ENCODE measurements at regions not wholly inside any gene's neighbourhood (a gene's known extent, or its start where the extent isn't known, plus 50 kb on each side); places are given as distances from the start of the nearest gene placed in this dataset.

GRCh38 chr14:96617635-96618034 lies 115.5 kb downstream of the PAPOLA start:
- no peak for DNase-seq

GRCh38 chr14:96622926-96623325 lies 120.7 kb downstream of the PAPOLA start:
- DNase-seq, result no peak

DNA sequence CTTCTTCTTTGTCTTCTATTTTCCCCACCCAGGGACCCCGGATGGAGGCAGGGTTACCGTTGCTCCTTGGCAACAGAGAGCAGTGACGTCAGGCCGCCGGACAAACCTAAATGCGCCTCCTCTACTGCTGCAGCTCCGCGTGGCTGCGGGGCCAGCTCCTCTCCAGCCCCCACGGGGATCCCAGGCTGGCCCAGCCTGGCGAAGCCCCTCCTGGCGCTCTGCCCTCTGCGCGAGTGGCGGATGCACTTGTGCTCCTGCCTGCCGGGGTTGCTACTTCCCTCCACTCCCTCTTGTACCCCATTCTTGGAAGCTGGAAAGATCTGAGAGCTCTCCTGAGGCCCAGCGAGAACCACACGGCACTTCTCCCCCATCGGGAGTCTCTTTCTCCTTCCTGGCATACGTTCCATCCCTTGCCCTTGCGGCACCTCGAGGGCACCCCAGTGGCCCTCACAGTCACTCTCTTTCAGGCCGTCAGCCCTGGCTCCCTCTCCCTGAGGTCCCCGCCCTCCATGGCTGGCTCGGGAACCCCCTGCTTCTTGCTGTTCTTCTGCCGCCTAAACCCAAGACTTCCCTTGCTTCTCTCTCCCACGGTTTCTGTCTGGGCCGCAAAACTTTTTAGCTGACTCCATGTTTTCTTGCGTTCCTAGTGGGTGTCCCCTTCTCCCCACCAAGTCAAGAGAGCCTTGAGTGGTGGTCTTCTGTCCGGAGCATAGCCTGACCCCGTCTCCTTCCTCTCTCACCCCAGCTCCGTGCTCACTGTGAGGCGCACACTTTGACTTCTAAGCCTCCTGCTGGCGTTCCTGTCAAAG lies 121.7 kb downstream of the PAPOLA start:
- DNase-seq, result no peak

DNA sequence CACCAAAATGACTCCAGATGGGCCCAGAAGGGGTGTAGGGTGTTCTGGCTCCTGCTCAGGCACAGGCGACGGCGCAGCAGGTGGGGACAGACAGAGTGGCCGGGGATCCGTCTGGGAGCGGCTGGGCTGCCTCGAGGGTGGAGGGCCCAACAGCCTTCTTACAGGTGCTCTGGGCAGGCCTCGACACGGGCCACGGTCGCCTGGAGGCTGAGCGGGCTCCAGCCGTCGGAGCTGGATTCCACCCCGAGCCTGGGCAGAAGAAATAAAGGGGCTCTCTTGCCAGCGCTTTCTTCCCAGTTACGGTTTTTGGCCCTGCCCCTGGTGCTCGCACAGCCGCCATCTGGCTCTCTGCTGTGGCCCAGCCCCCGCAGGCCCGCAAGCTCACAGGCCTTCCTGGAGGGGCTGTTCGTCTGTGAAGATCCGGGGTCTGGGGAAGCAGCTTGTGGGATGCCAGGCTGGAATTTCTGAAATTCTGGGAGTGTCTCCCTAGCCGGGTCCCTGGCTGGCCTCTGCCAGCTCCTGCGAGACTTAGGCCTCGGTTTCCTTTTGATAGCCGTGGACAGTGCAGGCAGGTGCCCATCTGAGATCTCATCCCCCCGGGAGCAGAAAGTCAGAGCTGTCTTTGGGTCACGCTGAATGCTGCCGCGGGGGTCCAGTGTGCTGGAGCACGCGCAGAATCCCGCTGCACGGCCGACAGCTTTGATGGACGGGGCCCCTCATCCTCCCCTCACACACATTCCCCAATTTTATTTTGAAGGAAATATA lies 122.7 kb downstream of the PAPOLA start:
- no peak for DNase-seq

DNA sequence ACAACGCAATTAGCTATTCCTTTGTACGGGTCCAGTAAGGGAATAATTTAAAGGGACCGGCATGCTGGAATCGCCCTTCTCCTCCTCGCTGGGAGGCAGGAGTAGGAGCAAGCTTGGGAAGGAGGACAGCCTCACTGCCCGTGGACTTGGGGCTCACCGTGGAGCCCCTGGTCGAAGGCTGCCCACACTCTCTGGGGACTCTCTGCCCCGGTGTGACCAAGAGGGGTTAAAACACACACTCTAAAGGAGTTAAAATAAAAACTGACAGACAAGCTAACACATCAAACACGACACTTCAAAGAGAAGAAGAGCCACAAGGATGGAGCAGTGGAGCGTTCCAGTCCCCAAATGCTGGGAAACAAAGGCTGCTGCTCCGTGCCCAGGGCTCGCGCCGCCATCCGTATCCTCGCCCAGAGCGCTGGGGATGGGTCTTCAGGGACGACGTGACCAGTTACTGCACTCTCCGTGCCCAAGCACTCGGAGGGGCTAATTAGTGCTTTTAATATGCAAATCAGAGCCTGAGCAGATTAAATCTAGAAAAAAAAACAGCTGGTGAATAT lies 123.3 kb downstream of the PAPOLA start:
- no peak for DNase-seq

GRCh38 chr14:96626121-96626768 lies 124.1 kb downstream of the PAPOLA start:
- DNase-seq, result no peak

- DNase-seq, result no peak
Observed at GRCh38 chr14:96626916-96627315, 124.7 kb downstream of the PAPOLA start.

DNA sequence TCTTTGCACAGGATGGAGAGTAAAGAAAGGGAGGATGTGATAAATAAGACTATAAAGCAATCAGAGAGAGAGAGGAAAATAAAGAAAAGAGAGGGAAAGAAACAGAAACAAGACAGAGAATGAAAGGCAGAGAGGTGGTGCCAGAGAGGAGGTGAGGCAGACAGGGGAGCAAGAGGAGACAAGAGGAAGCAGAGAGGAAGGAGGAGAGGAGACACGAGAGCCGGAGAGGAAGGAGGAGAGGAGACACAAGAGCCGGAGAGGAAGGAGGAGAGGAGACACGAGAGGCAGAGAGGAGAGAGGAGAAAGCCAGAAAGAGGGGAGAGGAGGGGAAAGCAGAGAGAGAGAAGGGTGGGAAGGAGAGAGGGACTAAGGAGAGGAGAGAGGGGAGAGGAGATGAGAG lies 125.2 kb downstream of the PAPOLA start:
- no peak for DNase-seq

DNA sequence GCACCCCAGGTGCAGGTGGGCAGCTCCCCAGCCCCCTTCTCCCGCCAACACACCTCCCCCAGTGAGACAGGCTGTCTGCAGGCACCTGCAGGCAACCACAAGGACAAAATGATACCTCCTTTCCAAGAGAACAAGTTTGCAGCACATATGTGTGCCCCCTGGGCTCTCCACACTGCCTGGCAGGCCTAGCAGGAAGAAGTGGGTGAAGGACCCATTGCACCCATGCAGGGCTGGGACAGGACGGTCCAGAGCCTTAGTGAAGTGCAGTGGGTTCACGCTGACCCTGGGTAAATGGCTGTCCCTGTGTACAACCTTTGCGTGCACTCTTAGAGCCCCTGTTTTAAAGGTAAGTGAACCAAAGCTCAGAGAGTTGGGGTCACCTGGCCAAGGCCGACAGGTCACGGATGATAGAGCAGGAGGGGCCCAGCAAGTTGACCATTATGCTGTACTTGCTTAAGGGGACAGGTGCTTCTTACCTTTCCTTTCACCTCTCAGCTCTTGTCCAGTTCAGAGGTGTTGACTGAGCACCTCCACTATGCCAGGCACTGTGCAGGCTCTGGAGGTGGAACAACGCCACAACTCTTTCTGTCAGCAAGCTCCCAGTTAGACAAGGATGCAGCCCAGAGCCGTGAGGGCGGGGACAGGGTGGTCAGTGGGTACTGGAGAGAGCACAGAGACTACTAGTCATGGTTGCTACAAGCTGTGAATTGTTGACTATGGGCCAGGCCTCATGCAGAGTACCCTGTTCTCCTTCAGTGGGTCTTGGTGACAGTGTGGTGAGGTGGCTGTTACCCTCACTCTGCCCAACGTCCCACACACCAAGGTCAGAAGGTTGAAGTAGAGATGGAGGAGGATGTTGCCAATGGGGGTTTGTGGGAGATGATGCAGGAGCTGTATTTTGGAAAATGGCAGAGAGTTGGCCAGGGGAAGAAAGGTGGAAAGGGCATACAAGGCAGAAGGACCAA lies 125.9 kb downstream of the PAPOLA start:
- DNase-seq, result no peak

DNA sequence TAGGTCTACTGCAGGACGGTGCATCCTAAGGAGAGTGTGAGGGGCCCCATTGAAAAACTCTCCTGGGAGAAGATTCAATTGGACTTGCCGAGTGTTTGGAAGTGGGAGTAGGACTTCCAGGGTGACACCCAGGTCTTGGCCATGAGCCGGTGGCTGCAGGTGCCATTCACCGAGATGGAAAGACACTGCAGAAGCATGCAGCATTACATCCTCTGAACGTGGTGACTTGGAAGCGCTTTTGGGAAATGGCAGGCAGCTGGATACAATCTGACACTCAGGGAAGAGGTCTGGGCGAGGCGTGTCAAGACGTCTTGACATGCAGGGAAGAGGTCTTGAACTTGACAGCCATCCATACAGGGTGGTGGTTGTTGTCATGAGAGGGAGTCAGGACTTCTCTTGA lies 126.9 kb downstream of the PAPOLA start:
- no peak for DNase-seq

- DNase-seq, result no peak
Observed at GRCh38 chr14:96629558-96630222, 127.5 kb downstream of the PAPOLA start.

- no peak for DNase-seq
Observed at GRCh38 chr14:96630281-96630680, 128.1 kb downstream of the PAPOLA start.

GRCh38 chr14:96631030-96631429 lies 128.8 kb downstream of the PAPOLA start:
- DNase-seq, result no peak

GRCh38 chr14:96631621-96632362 lies 129.6 kb downstream of the PAPOLA start:
- no peak for DNase-seq

- DNase-seq, result no peak
Observed at GRCh38 chr14:96632363-96632758, 130.2 kb downstream of the PAPOLA start.

GRCh38 chr14:96633096-96633495 lies 130.9 kb downstream of the PAPOLA start:
- DNase-seq, result no peak

GRCh38 chr14:96634481-96634880 lies 132.3 kb downstream of the PAPOLA start:
- no peak for DNase-seq

DNA sequence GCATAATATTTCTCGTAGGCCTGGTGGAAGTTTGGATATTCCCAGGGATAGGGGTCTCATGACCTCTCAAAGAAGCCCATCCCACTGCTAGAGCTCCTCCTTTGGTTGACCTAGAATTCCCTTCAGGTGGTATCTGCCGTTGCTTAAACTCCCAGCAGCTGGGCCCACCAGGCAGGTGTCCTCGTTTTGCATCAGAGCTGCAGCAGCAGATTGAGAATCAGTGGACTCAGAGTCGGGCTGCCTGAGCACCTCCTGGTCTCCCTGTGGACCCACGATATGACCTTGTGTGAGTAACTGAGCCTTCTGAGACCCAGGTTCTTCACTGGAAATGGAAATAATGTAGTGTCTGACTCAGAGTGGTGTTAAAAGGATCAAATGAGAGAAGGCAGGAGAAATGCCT lies 132.7 kb downstream of the PAPOLA start:
- no peak for DNase-seq

DNA sequence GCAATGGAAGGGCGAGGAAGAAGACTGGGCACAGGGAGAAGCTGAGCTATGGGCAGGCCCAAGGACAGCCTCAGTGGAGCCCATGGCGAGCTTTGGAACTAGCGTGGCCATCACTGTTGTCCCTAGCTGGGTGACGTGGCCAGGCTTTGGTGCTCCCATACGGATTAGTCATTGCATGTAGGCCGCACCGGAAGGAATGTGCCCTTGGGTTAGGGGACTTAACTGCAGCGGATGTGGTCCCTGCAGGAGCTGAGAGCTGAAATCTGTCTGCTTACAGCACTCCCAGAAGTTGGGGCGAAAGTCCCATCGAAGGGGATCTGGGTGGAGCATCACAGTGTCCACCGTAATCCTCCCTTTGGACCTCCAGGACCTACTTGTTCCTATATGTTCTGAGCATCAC lies 133.7 kb downstream of the PAPOLA start:
- DNase-seq, result no peak

GRCh38 chr14:96637521-96637920 lies 135.3 kb downstream of the PAPOLA start:
- DNase-seq, result no peak
